OCI-LY1 (cell line): ENCODE measurements at regions not wholly inside any gene's neighbourhood (a gene's known extent, or its start where the extent isn't known, plus 50 kb on each side); places are given as distances from the start of the nearest gene placed in this dataset.

Source experiments
- H2AFZ ChIP-seq: fragments of 200-600 bp; sonication (generic), shearing (Covaris generic); 2 replicates; pipeline ENCODE4 v1.6.0; 2014; ENCODE audit warnings: antibody characterized with exemption, mild to moderate bottlenecking, low read length
- H3F3A ChIP-seq: fragments of 200-600 bp; sonication (generic), shearing (Covaris generic); 2 replicates; pipeline ENCODE4 v1.6.0; 2014; ENCODE audit warnings: mild to moderate bottlenecking, antibody characterized with exemption, low read length, moderate library complexity; ENCODE audit not compliant: insufficient read depth
- H3K27ac ChIP-seq: fragments of 200-600 bp; sonication (generic); 2 replicates; pipeline ENCODE4 v1.5.1; 2014; ENCODE audit warnings: low read length, mixed run types, mild to moderate bottlenecking, low read depth; ENCODE audit not compliant: poor library complexity, severe bottlenecking
- H3K27me3 ChIP-seq: fragments of 200-600 bp; sonication (generic); 2 replicates; pipeline ENCODE4 v1.6.0; 2014; ENCODE audit warnings: antibody characterized with exemption, mild to moderate bottlenecking, low read length, moderate library complexity; ENCODE audit not compliant: insufficient read depth
- H3K36me3 ChIP-seq: fragments of 200-600 bp; sonication (generic); 2 replicates; pipeline ENCODE4 v1.6.1; 2014; ENCODE audit warnings: mild to moderate bottlenecking, antibody characterized with exemption, low read length, moderate library complexity, mixed read lengths; ENCODE audit not compliant: insufficient read depth
- H3K4me1 ChIP-seq: fragments of 200-600 bp; sonication (generic); 2 replicates; pipeline ENCODE4 v1.5.1; 2014; ENCODE audit warnings: mild to moderate bottlenecking, low read length, moderate library complexity; ENCODE audit not compliant: insufficient read depth, severe bottlenecking
- H3K4me2 ChIP-seq: fragments of 200-600 bp; sonication (generic), shearing (Covaris generic); 2 replicates; pipeline ENCODE4 v1.6.1; 2014; ENCODE audit warnings: low read length
- H3K4me3 ChIP-seq: fragments of 200-600 bp; sonication (generic); 2 replicates; pipeline ENCODE4 v1.5.1; 2014; ENCODE audit warnings: low read length, low read depth, mild to moderate bottlenecking, mixed read lengths; ENCODE audit not compliant: poor library complexity, severe bottlenecking
- H3K79me2 ChIP-seq: fragments of 200-600 bp; shearing (Covaris generic); 2 replicates; pipeline ENCODE4 v1.6.1; 2016; ENCODE audit warnings: mixed run types, low read length, mixed read lengths; ENCODE audit not compliant: insufficient read depth
- H3K9ac ChIP-seq: fragments of 200-600 bp; sonication (generic), shearing (Covaris generic); 2 replicates; pipeline ENCODE4 v1.6.1; 2014; ENCODE audit warnings: mild to moderate bottlenecking, low read length, mixed read lengths
- H3K9me2 ChIP-seq: fragments of 200-600 bp; sonication (generic), shearing (Covaris generic); 2 replicates; pipeline ENCODE4 v1.6.1; 2014; ENCODE audit warnings: low read depth, mild to moderate bottlenecking, low read length, mixed read lengths
- H3K9me3 ChIP-seq: fragments of 200-600 bp; shearing (Covaris generic); 2 replicates; pipeline ENCODE4 v1.6.1; 2014; ENCODE audit warnings: low read length, mixed read lengths
- H4K20me1 ChIP-seq: fragments of 200-600 bp; sonication (generic), shearing (Covaris generic); 2 replicates; pipeline ENCODE4 v1.6.0; 2016; ENCODE audit warnings: mild to moderate bottlenecking, low read length; ENCODE audit not compliant: insufficient read depth
- CTCF ChIP-seq: fragments of 200-600 bp; sonication (generic), shearing (Covaris generic); IDR thresholded peaks from 2 replicates; pipeline ENCODE4 v1.5.1; 2017; ENCODE audit warnings: mild to moderate bottlenecking, antibody characterized with exemption, low read length, moderate library complexity, mixed read lengths
- EZH2 ChIP-seq: fragments of 200-600 bp; sonication (generic), shearing (Covaris generic); IDR thresholded peaks from 2 replicates; pipeline ENCODE4 v1.8.0; 2017; ENCODE audit warnings: borderline replicate concordance, mixed run types, mild to moderate bottlenecking, antibody characterized with exemption, low read length, moderate library complexity, mixed read lengths

- H3K27me3 ChIP-seq: no peaks in the 10 kb centered on the region
- H3K36me3 ChIP-seq: no peaks in the 10 kb centered on the region
- H2AFZ ChIP-seq: no peak overlapping the region
- H3K79me2 ChIP-seq: no peaks in the 10 kb centered on the region
- H3F3A ChIP-seq: no peaks in the 10 kb centered on the region
- no peak for TF ChIP-seq CTCF
- H3K4me3 ChIP-seq: no peak overlapping the region
- no peaks in the 10 kb centered on the region for H3K9me3 ChIP-seq
- H3K9me2 ChIP-seq: no peaks in the 10 kb centered on the region
- H3K4me2 ChIP-seq: no peak overlapping the region
- H3K27ac ChIP-seq: no peak overlapping the region
- no peaks in the 10 kb centered on the region for H3K4me1 ChIP-seq
- no peak overlapping the region for H3K9ac ChIP-seq
- no peaks in the 10 kb centered on the region for H4K20me1 ChIP-seq
Measured at GRCh38 chr11:128089962-128090361, 497.4 kb downstream of the ETS1 start.

GRCh38 chr11:128086794-128087193, 500.6 kb downstream of the ETS1 start:
- no peak overlapping the region for H3K9ac ChIP-seq
- no peak overlapping the region for H3K27ac ChIP-seq
- no peak overlapping the region for H3K4me3 ChIP-seq
- H3K79me2 ChIP-seq: no peaks in the 10 kb centered on the region
- no peaks in the 10 kb centered on the region for H4K20me1 ChIP-seq
- H3K4me2 ChIP-seq: no peak overlapping the region
- H3K9me2 ChIP-seq: no peaks in the 10 kb centered on the region
- H2AFZ ChIP-seq: no peak overlapping the region
- H3F3A ChIP-seq: no peaks in the 10 kb centered on the region
- H3K27me3 ChIP-seq: no peaks in the 10 kb centered on the region
- no peaks in the 10 kb centered on the region for H3K4me1 ChIP-seq
- no peaks in the 10 kb centered on the region for H3K36me3 ChIP-seq
- no peaks in the 10 kb centered on the region for H3K9me3 ChIP-seq
- TF ChIP-seq EZH2: no peak
- no peak for TF ChIP-seq CTCF

- H3K36me3 ChIP-seq: no peaks in the 10 kb centered on the region
- H3K9me2 ChIP-seq: no peaks in the 10 kb centered on the region
- no peak overlapping the region for H3K27ac ChIP-seq
- H3K9ac ChIP-seq: no peak overlapping the region
- no peaks in the 10 kb centered on the region for H3F3A ChIP-seq
- H3K9me3 ChIP-seq: no peaks in the 10 kb centered on the region
- no peak overlapping the region for H3K4me3 ChIP-seq
- no peaks in the 10 kb centered on the region for H3K4me1 ChIP-seq
- H3K27me3 ChIP-seq: no peaks in the 10 kb centered on the region
- no peak for TF ChIP-seq EZH2
- TF ChIP-seq CTCF: no peak
- H4K20me1 ChIP-seq: no peaks in the 10 kb centered on the region
- H2AFZ ChIP-seq: no peak overlapping the region
- no peaks in the 10 kb centered on the region for H3K79me2 ChIP-seq
- H3K4me2 ChIP-seq: no peak overlapping the region
Measured at GRCh38 chr11:128085276-128085675, 502.1 kb downstream of the ETS1 start.
